M059J (cell line): ENCODE measurements at regions not wholly inside any gene's neighbourhood (a gene's known extent, or its start where the extent isn't known, plus 50 kb on each side); places are given as distances from the start of the nearest gene placed in this dataset.

Experiments used
- DNase-seq: peaks from one replicate; pipeline ENCODE4 v3.0.0-alpha.2; 2012; ENCODE audit warnings: low read depth

GRCh38 chr9:23160952-23161469 lies 665.0 kb downstream of the ELAVL2 start:
- no peak for DNase-seq

- no peak for DNase-seq
Measured at GRCh38 chr9:23162789-23163188, 663.3 kb downstream of the ELAVL2 start.

- no peak for DNase-seq
Measured at GRCh38 chr9:23171479-23171878, 654.6 kb downstream of the ELAVL2 start.

- DNase-seq, result no peak
Measured at GRCh38 chr9:23172206-23172605, 653.8 kb downstream of the ELAVL2 start.

GRCh38 chr9:23172979-23173637 lies 652.9 kb downstream of the ELAVL2 start:
- DNase-seq, result no peak

GRCh38 chr9:23194281-23194680 lies 631.8 kb downstream of the ELAVL2 start:
- DNase-seq, result no peak

GRCh38 chr9:23215688-23216087 lies 610.4 kb downstream of the ELAVL2 start:
- DNase-seq, result peak; percentile 6

- DNase-seq, result no peak
Measured at GRCh38 chr9:23219471-23219870, 606.6 kb downstream of the ELAVL2 start.

GRCh38 chr9:23220171-23220570 lies 605.9 kb downstream of the ELAVL2 start:
- DNase-seq, result no peak

- no peak for DNase-seq
Measured at GRCh38 chr9:23220957-23221356, 605.1 kb downstream of the ELAVL2 start.

- DNase-seq, result no peak
Measured at GRCh38 chr9:23229890-23230317, 596.1 kb downstream of the ELAVL2 start.

- no peak for DNase-seq
Measured at GRCh38 chr9:23232831-23233230, 593.2 kb downstream of the ELAVL2 start.

- no peak for DNase-seq
Measured at GRCh38 chr9:23243523-23243922, 582.5 kb downstream of the ELAVL2 start.

- no peak for DNase-seq
Measured at GRCh38 chr9:23245067-23245466, 581.0 kb downstream of the ELAVL2 start.

- no peak for DNase-seq
Measured at GRCh38 chr9:23254404-23255184, 571.4 kb downstream of the ELAVL2 start.

GRCh38 chr9:23255346-23255745 lies 570.7 kb downstream of the ELAVL2 start:
- DNase-seq, result no peak

- DNase-seq, result peak; percentile 51
Measured at GRCh38 chr9:23258569-23258968, 567.5 kb downstream of the ELAVL2 start.

GRCh38 chr9:23278561-23278960 lies 547.5 kb downstream of the ELAVL2 start:
- DNase-seq, result no peak

GRCh38 chr9:23287390-23287789 lies 538.6 kb downstream of the ELAVL2 start:
- DNase-seq, result no peak

- no peak for DNase-seq
Measured at GRCh38 chr9:23288545-23288944, 537.5 kb downstream of the ELAVL2 start.

GRCh38 chr9:23290973-23291372 lies 535.1 kb downstream of the ELAVL2 start:
- peak; percentile 1 for DNase-seq

GRCh38 chr9:23302281-23302680 lies 523.8 kb downstream of the ELAVL2 start:
- DNase-seq, result peak; percentile 27

GRCh38 chr9:23306731-23307130 lies 519.3 kb downstream of the ELAVL2 start:
- no peak for DNase-seq
